ENCODE measurements at regions not wholly inside any gene's neighbourhood (a gene's known extent, or its start where the extent isn't known, plus 50 kb on each side); places are given as distances from the start of the nearest gene placed in this dataset.

GRCh38 chr17:52237151-52237550 lies 78.6 kb upstream of the CA10 start:
- ATAC-seq (no peak), DNase-seq (no peak)
- intact Hi-C loops (cut with DNase I): no loop called here
- no peak overlapping the region for H3K27ac ChIP-seq
- H3K4me3 ChIP-seq: no peak overlapping the region
- H3K4me1 ChIP-seq: no peaks in the 10 kb centered on the region
- H3K27me3 ChIP-seq: no peaks in the 10 kb centered on the region
- H3K36me3 ChIP-seq: no peaks in the 10 kb centered on the region
- TF ChIP-seq, protein P1, sequence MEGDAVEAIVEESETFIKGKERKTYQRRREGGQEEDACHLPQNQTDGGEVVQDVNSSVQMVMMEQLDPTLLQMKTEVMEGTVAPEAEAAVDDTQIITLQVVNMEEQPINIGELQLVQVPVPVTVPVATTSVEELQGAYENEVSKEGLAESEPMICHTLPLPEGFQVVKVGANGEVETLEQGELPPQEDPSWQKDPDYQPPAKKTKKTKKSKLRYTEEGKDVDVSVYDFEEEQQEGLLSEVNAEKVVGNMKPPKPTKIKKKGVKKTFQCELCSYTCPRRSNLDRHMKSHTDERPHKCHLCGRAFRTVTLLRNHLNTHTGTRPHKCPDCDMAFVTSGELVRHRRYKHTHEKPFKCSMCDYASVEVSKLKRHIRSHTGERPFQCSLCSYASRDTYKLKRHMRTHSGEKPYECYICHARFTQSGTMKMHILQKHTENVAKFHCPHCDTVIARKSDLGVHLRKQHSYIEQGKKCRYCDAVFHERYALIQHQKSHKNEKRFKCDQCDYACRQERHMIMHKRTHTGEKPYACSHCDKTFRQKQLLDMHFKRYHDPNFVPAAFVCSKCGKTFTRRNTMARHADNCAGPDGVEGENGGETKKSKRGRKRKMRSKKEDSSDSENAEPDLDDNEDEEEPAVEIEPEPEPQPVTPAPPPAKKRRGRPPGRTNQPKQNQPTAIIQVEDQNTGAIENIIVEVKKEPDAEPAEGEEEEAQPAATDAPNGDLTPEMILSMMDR (IDR thresholded peaks at IDR 0.05): no peak
- H3K9me3 ChIP-seq: no peaks in the 10 kb centered on the region

GRCh38 chr17:52235516-52235915 lies 77.0 kb upstream of the CA10 start:
- TF ChIP-seq, protein P1 (IDR thresholded peaks at IDR 0.05): no peak
- no peak overlapping the region for H3K4me3 ChIP-seq
- H3K9me3 ChIP-seq: no peaks in the 10 kb centered on the region
- no peaks in the 10 kb centered on the region for H3K36me3 ChIP-seq
- H3K4me1 ChIP-seq: no peaks in the 10 kb centered on the region
- no peak for DNase-seq
- intact Hi-C loops (cut with DNase I): no loop called here
- no peak for ATAC-seq
- H3K27ac ChIP-seq: no peak overlapping the region
- H3K27me3 ChIP-seq: no peaks in the 10 kb centered on the region

DNA sequence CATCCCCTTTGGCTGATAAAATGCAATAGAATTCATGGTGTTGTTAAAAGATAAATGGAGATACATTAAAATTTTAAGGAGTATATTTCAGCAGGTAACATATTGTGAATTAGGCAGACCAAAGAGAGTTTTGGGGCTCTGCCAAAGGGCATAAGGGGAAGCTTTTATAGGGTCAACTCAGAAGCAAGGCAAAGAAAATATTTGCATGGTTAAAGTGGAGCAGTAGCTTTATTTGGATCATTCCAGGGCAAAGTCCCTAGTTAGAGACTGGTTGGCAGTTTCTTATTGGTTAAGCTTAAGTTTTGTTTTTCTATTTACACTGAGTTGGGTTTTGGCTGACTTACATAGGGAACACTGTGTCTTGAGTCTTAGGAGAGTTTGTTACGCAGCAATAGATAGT lies 75.1 kb upstream of the CA10 start:
- Histone ChIP-seq H3K36me3 (no peaks in the 10 kb centered on the region), H3K27ac (no peak overlapping the region), H3K4me3 (no peak overlapping the region), H3K9me3 (no peaks in the 10 kb centered on the region), H3K4me1 (no peaks in the 10 kb centered on the region), H3K27me3 (no peaks in the 10 kb centered on the region)
- intact Hi-C loops (cut with DNase I): no loop called here
- ATAC-seq (no peak), DNase-seq (no peak)
- TF ChIP-seq, protein P1 (IDR thresholded peaks at IDR 0.05): no peak

- TF ChIP-seq, protein P1 (IDR thresholded peaks at IDR 0.05): no peak
- no peaks in the 10 kb centered on the region for H3K27me3 ChIP-seq
- ATAC-seq: no peak
- no peak overlapping the region for H3K27ac ChIP-seq
- intact Hi-C loops (cut with DNase I): no loop called here
- no peak for DNase-seq
- H3K36me3 ChIP-seq: no peaks in the 10 kb centered on the region
- no peaks in the 10 kb centered on the region for H3K9me3 ChIP-seq
- H3K4me1 ChIP-seq: no peaks in the 10 kb centered on the region
- H3K4me3 ChIP-seq: no peak overlapping the region
Measured at GRCh38 chr17:52233176-52233575, 74.7 kb upstream of the CA10 start.

GRCh38 chr17:52228823-52229222 lies 70.3 kb upstream of the CA10 start:
- Histone ChIP-seq H3K4me3 (no peak overlapping the region), H3K4me1 (no peaks in the 10 kb centered on the region), H3K36me3 (no peaks in the 10 kb centered on the region), H3K9me3 (no peaks in the 10 kb centered on the region), H3K27ac (no peak overlapping the region), H3K27me3 (no peaks in the 10 kb centered on the region)
- ATAC-seq (no peak), DNase-seq (no peak)
- TF ChIP-seq, protein P1 (IDR thresholded peaks at IDR 0.05): no peak
- intact Hi-C loops (cut with DNase I): no loop called here

Measured in left lung (tissue), 4 donors.